GM12878 (cell line): ENCODE measurements at regions not wholly inside any gene's neighbourhood (a gene's known extent, or its start where the extent isn't known, plus 50 kb on each side); places are given as distances from the start of the nearest gene placed in this dataset.

Experiments
- NR2C2 ChIP-seq: IDR thresholded peaks from 2 replicates; pipeline ENCODE4 v1.6.1; 2011; ENCODE audit warnings: borderline replicate concordance, low read depth; ENCODE audit not compliant: control insufficient read depth, insufficient read length
- TF ChIP-seq, protein P1 (sequence below): fragments of 450-650 bp; IDR thresholded peaks from 2 replicates; pipeline ENCODE4 v1.6.1; 2016; ENCODE audit warnings: mild to moderate bottlenecking

DNA sequence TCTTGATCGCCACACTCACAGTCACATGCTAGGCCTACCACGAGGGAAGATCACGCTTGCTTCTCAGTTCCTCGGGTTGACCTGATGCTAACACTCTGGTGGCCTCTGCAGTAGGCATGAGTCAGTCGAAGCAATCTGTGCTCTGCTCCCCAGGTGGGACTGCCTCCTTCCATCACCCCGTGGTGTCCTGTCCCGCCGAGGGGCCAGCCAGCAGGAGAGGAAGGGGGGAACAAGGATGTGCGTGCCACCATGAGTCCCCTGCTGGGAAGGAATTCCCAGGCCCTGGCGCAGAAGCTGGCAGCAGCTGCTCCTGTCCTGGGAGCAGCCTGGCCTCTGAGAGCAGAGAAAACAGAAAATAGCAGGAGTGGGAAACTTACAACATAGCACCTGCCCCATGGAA, 695.0 kb upstream of the NRP1 start:
- TF ChIP-seq NR2C2, result no peak
- TF ChIP-seq, protein P1, sequence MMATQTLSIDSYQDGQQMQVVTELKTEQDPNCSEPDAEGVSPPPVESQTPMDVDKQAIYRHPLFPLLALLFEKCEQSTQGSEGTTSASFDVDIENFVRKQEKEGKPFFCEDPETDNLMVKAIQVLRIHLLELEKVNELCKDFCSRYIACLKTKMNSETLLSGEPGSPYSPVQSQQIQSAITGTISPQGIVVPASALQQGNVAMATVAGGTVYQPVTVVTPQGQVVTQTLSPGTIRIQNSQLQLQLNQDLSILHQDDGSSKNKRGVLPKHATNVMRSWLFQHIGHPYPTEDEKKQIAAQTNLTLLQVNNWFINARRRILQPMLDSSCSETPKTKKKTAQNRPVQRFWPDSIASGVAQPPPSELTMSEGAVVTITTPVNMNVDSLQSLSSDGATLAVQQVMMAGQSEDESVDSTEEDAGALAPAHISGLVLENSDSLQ, result no peak
